ENCODE measurements at regions not wholly inside any gene's neighbourhood (a gene's known extent, or its start where the extent isn't known, plus 50 kb on each side); places are given as distances from the start of the nearest gene placed in this dataset.

GRCh38 chr13:48808683-48809082 lies 155.0 kb downstream of the CYSLTR2 start:
- H3K4me1 ChIP-seq = no peaks in the 10 kb centered on the region
- no peaks in the 10 kb centered on the region for H3K9me3 ChIP-seq
- DNase-seq = no peak
- no peak for TF ChIP-seq CTCF (IDR thresholded peaks at IDR 0.05)
- H3K4me3 ChIP-seq = no peak overlapping the region
- no peak overlapping the region for H3K27ac ChIP-seq
- intact Hi-C loops (cut with DNase I) = no loop called here
- no peaks in the 10 kb centered on the region for H3K27me3 ChIP-seq
- no peaks in the 10 kb centered on the region for H3K36me3 ChIP-seq
- no peak for ATAC-seq

GRCh38 chr13:48810013-48810412 lies 156.3 kb downstream of the CYSLTR2 start:
- Histone ChIP-seq H3K36me3 (no peaks in the 10 kb centered on the region), H3K9me3 (no peaks in the 10 kb centered on the region), H3K4me3 (no peak overlapping the region), H3K27me3 (no peaks in the 10 kb centered on the region), H3K27ac (no peak overlapping the region), H3K4me1 (no peaks in the 10 kb centered on the region)
- TF ChIP-seq CTCF (IDR thresholded peaks at IDR 0.05) = no peak
- intact Hi-C loops (cut with DNase I) = no loop called here
- no peak for ATAC-seq
- no peak for DNase-seq

- Histone ChIP-seq H3K27ac (no peak overlapping the region), H3K36me3 (no peaks in the 10 kb centered on the region), H3K4me1 (peaks cover 7% of the 10 kb centered on the region), H3K4me3 (no peak overlapping the region), H3K9me3 (no peaks in the 10 kb centered on the region), H3K27me3 (no peaks in the 10 kb centered on the region)
- no peak for TF ChIP-seq CTCF (IDR thresholded peaks at IDR 0.05)
- intact Hi-C loops (cut with DNase I) = no loop called here
- no peak for ATAC-seq
- no peak for DNase-seq
These were observed 159.8 kb downstream of the CYSLTR2 start for GRCh38 chr13:48813518-48813917.

DNA sequence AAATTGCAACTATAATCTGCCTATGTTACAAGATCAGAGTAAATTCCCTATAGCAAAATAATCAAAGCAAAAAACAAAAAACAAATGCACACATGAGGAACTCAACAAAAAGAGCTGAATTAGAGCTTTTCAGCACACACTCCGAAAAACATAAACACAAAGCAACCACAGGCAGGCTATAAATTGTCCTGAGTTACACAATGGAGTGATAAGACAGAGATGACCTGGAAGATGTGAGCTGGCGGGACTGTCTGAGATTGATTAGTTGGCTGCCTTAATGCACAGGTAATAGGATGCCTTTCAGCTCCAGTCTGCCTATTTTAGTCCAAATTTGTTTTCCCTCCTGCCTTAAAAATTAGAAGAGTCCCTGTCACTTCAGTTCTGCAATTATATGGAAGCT lies 159.0 kb upstream of the FNDC3A start:
- no peaks in the 10 kb centered on the region for H3K9me3 ChIP-seq
- DNase-seq (no peak), ATAC-seq (no peak)
- H3K4me1 ChIP-seq = peaks cover 7% of the 10 kb centered on the region
- no peaks in the 10 kb centered on the region for H3K36me3 ChIP-seq
- H3K27me3 ChIP-seq = no peaks in the 10 kb centered on the region
- intact Hi-C loops (cut with DNase I) = no loop called here
- no peak overlapping the region for H3K27ac ChIP-seq
- H3K4me3 ChIP-seq = no peak overlapping the region
- TF ChIP-seq CTCF (IDR thresholded peaks at IDR 0.05) = no peak

DNA sequence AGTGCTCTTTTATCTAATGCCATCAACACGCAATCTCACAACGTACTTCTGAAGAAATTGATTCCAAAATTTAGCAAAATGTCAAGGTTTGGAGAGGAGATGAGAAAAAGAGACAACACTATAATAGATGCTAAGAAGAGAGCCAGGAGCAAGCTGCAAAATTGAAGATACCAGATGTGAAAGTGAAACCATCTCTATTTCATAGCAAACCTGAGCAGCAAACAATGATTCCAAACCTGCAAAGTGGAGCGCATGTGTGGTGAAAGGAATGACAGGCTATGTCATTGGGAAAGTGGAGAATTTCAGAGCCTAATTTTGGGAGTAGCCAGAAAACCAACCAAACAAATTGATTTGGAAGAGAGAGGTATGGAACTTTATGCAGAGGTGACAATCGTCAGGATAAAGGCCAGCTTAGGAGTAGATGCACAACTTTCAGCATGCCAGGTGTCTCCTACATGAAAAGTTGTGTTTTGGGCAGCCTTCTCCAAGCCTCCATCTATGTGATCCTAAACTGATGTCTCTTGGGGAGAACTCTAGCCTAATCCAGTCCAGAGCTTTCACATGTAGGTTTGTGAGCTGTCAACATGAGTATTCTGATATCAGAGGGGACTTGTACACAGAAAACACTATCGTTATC lies 158.4 kb upstream of the FNDC3A start:
- TF ChIP-seq CTCF (IDR thresholded peaks at IDR 0.05) = no peak
- no peaks in the 10 kb centered on the region for H3K9me3 ChIP-seq
- no peaks in the 10 kb centered on the region for H3K27me3 ChIP-seq
- intact Hi-C loops (cut with DNase I) = no loop called here
- DNase-seq = no peak
- H3K4me1 ChIP-seq = peaks cover 7% of the 10 kb centered on the region
- ATAC-seq = no peak
- H3K4me3 ChIP-seq = no peak overlapping the region
- no peak overlapping the region for H3K27ac ChIP-seq
- no peaks in the 10 kb centered on the region for H3K36me3 ChIP-seq
